ENCODE measurements at regions not wholly inside any gene's neighbourhood (a gene's known extent, or its start where the extent isn't known, plus 50 kb on each side); places are given as distances from the start of the nearest gene placed in this dataset.

DNA sequence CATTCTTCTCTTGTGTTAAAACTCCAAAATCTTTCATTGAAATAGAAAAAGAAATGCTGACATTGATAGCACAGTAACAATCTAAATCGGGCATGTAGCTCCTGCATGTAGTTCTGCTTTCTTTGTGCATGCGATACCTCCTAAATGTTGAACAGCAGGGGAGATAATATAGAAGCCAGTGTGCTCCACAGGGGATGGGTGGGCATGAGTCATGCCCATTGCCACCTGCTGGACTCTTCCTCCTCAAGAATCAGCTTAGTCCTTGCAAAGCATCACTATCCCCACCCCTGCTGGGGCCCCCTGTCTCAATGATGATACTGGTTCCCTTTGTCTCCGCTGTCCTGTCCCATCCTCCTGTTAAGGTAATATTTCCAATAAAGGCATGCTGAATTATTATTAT lies 203.0 kb downstream of the RWDD3 start:
- DNase-seq, result no peak

DNA sequence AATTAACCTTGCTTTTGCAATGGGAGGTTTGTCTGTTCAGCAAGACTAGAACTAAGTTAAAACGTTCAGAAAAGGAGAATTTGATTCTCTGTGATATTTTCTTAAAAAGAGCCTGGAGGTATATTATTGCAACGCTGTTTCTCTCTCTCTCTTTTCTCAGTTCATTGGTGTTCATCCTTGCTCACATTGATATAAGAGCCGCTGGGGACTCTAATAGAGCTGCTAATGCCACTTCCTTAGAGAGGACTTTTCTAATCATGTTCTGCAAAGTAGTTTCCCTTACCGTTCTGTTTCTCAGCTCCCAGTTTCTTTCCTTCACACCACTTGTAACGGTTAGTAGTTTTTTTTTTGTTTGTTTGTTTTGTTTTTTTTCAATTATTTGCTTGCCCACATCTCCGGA lies 203.8 kb downstream of the RWDD3 start:
- DNase-seq, result no peak

DNA sequence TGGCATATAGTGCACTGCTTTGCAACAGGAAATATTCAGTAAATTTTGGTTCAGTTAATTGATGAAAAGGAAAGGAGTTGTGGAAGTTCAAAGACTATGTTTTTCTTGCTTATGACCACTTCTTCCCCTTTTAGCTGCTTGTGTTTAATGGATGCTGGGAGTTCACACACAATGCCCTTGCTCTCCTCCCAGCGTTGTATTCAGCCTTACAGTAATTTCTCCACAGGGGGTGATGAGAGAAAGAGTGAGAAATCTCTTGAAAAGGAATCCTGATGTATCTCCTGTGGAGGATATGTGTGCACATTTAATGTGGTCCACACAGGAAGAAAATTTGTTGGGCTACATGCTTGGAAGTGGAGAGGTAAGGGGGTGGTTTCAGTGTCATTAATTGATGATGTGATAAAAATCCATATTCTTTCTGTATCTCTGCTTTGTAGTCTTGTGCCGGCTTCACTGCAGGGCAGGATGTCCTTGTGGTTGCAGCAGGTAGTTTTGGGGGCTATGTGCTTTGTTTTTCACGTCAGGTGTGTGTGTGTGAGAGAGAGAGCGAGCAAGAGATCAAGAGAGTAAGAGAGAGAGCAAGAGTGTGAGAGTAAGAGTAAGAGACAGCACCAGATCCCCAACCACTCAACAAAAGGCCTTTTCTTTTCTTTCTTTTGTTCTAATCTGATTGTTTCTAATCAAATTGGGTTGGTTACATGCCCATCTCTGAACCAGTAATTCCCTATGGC lies 204.4 kb downstream of the RWDD3 start:
- no peak for DNase-seq

- no peak for DNase-seq
Measured at GRCh38 chr1:95440511-95440910, 206.5 kb downstream of the RWDD3 start.

GRCh38 chr1:95449516-95449915 lies 215.5 kb downstream of the RWDD3 start:
- no peak for DNase-seq

DNA sequence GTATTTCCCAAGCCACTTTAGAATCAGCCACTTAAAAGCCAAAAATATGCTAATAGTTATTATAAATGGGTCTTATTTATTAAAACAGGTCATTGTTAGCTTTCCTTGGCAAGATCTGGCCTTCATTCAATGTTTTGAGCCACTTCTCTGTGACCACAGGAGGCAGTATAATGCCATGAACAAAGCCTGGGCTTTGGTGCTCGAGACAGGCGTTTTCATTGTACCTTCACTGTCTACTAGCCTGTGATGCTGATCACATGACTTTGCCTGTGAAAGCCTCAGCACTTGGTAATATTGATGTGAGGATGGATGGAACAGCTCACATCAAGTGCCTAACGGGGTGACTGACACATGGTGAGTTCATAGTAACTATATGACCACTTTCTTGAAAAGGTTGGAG lies 217.0 kb downstream of the RWDD3 start:
- DNase-seq, result no peak

GRCh38 chr1:95451904-95452303 lies 217.9 kb downstream of the RWDD3 start:
- DNase-seq, result no peak

DNA sequence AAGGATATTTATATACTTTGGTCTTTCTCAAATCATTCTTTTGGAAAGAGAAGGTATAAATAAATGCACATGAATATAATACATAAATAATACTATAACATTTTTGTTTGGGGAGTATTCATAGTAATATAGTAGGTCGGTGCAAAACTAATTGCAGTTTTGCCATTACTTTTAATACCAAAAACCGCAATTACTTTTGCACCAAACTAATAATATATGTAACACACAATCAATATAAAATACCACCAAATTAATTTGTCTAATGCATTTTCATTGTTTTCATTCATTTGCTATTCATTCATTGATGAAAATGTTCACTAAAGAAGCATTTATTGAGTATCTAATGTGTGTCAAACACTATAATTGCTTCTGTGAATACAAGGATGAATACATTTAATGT lies 219.0 kb downstream of the RWDD3 start:
- no peak for DNase-seq

GRCh38 chr1:95467036-95467435 lies 233.0 kb downstream of the RWDD3 start:
- no peak for DNase-seq

- no peak for DNase-seq
Measured at GRCh38 chr1:95475686-95476457, 241.9 kb downstream of the RWDD3 start.

- no peak for DNase-seq
Measured at GRCh38 chr1:95496307-95496706, 262.3 kb downstream of the RWDD3 start.

GRCh38 chr1:95496773-95497172 lies 262.8 kb downstream of the RWDD3 start:
- DNase-seq, result no peak

- no peak for DNase-seq
Measured at GRCh38 chr1:95497566-95497965, 263.6 kb downstream of the RWDD3 start.

- no peak for DNase-seq
Measured at GRCh38 chr1:95503278-95504030, 269.4 kb downstream of the RWDD3 start.

DNA sequence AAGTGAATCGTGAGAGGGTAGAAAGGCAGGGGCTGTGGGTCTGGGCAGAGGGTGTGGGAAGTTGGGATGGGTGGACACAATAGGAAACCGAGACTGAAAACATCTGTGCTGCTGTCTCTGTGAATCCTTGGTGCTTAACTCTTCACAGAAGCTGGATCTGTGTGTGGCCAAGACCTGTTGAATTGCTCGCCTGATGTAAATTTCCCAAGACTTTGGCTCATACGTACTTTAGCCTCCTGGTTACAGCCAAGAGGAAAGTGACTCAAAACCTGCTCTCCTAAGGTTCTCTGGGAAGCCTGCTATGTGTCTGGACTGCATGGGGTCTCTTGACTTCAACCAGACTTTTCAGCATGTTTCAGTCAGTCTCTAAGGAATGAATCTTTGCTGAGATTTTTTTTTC lies 270.3 kb downstream of the RWDD3 start:
- DNase-seq, result no peak

DNA sequence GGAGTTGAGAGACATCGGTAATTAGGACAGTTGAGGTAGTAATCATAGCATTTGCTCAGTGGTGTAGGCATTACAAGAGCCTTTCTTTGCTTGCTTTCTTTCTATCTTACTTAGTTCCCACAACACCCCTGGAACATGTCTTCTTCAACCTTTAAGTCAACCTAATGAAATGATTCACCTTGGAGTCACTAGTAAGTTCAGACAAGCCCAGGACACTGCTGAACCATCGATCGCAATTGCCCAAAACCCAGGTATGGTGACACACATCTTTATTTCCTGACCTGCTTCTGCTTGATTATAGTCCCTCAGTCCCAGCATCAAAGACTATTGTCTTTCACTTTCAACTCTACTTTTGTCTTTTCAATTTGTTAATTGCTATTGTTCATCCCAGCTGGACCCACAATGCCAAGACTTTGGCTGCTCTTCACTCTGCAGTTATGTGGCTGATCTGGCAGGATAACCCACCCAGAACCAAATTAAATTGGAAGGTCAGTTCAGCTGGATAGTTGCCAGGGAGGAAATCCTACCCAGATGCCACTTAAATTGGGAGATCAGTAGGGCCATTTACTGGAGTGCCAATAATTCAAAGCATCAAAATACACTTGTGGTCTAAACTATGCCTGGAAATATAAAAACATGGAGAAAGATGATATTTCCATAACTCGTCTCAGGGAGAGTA lies 272.9 kb downstream of the RWDD3 start:
- no peak for DNase-seq

DNA sequence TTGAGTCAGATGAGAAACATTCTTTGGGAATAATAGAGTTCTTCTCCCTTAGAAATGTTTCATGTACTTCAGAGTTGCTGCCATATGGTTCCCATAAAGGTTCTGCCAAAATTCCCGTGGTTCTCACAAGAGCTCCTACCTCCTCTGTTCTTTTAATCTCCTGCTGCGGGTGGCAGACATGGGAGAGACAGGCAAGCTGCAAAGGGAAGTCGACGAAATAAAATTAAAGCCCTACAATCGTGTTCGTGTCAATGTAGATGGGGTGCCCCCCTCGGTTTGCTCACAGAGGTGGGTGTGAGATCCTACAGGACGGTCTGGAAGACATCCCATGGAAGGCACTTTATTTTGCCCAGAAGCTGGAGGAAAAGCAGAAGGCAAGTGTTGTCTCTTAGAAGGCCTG lies 276.0 kb downstream of the RWDD3 start:
- no peak for DNase-seq

DNA sequence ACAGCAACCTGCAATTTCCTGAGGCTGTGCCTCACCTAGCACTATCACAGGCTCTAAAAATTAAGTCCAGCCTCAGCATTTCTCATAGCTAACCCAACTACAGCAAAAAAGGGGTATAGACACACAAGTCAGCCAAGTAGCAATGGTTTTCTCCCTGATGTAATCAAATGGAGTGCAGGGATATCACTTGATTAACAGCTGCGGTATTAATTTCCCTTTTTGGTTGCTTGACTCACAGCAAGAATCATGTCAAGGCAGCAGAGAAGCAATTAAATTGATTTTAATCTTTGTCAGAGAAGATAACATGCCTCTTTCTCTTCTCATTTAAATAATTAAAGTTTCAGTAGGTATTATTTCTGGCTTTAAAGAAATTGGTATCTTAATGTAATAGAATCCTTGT lies 278.9 kb downstream of the RWDD3 start:
- no peak for DNase-seq

GRCh38 chr1:95517506-95517905 lies 283.5 kb downstream of the RWDD3 start:
- DNase-seq, result no peak

- DNase-seq, result no peak
Measured at GRCh38 chr1:95518310-95518709, 284.3 kb downstream of the RWDD3 start.

- DNase-seq, result no peak
Measured at GRCh38 chr1:95520390-95520789, 286.4 kb downstream of the RWDD3 start.

DNA sequence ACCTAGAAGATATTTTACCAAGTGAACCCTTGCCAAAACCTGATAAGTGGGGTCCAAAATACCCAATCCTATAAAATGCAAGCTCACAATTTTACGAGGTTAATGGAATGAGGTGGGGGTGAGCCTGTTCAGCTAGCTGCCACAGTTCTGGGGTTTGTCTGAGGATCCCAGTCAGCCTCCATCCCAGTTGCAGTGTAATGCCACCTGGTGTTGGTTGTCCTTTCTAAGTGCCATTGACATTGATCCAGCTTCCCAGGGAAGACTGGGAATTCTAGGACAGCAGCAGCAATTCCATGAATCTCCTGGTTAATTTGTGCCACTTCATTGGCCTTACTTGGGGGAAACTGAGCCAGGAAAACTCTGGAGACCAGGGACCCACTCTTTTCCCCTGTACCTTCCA lies 298.3 kb downstream of the RWDD3 start:
- DNase-seq, result no peak

- no peak for DNase-seq
Measured at GRCh38 chr1:95534985-95535384, 301.0 kb downstream of the RWDD3 start.
